ENCODE measurements at regions not wholly inside any gene's neighbourhood (a gene's known extent, or its start where the extent isn't known, plus 50 kb on each side); places are given as distances from the start of the nearest gene placed in this dataset.

- no peak for TF ChIP-seq EZH2 (optimal IDR thresholded peaks at IDR 0.05; ENCODE audit: low read depth, low read length)
- TF ChIP-seq EZH2phosphoT487 (IDR thresholded peaks at IDR 0.05; ENCODE audit: low read length): no peak
Measured at GRCh38 chr17:13788385-13788784, 186.7 kb upstream of the HS3ST3A1 start.
